AG04449 (cell line): ENCODE measurements at regions not wholly inside any gene's neighbourhood (a gene's known extent, or its start where the extent isn't known, plus 50 kb on each side); places are given as distances from the start of the nearest gene placed in this dataset.
A peak's percentile ranks its signal among the peaks of the same experiment; 100 is the strongest.

Experiments
- CTCF ChIA-PET: fragments of 350-600 bp; formaldehyde crosslinking; extraction: SDS; loops from one replicate; lab custom pipeline; 2021; ENCODE audit warnings: antibody characterized with exemption; lab: Yijun Ruan, JAX
- POLR2A ChIA-PET: fragments of 400-600, 350-600 bp; formaldehyde crosslinking; extraction: SDS; loops from one replicate; lab custom pipeline; 2020; ENCODE audit warnings: antibody characterized with exemption, inconsistent platforms; lab: Yijun Ruan, JAX
- DNase-seq: peaks from one replicate; pipeline ENCODE4 v3.0.0-alpha.2; 2010; ENCODE audit warnings: low read depth, low spot score
- H3K4me3 ChIP-seq: 2 replicates; pipeline ENCODE4 v1.5.1; 2011; ENCODE audit warnings: low read depth, mild to moderate bottlenecking, control low read depth, low read length
- CTCF ChIP-seq: IDR thresholded peaks from one replicate; pipeline ENCODE4 v1.5.1; 2011; ENCODE audit warnings: mild to moderate bottlenecking, moderate library complexity, low read length, control low read depth, inconsistent platforms; ENCODE audit not compliant: insufficient read depth; ENCODE audit errors: missing control alignments

- POLR2A ChIA-PET, result interaction anchor here (0.6 kb wide), 1 partner anchor 12 kb away, joined by 3 read pairs; no protein-coding TSS in a partner anchor
- H3K4me3 ChIP-seq, result no peak overlapping the region
- TF ChIP-seq CTCF, result no peak
- CTCF ChIA-PET, result no interaction called here
- no peak for DNase-seq
These were observed 185.2 kb upstream of the APCDD1 start for GRCh38 chr18:10269261-10269660.

- no peak overlapping the region for H3K4me3 ChIP-seq
- POLR2A ChIA-PET, result no interaction called here
- no peak for TF ChIP-seq CTCF
- CTCF ChIA-PET, result no interaction called here
- no peak for DNase-seq
These were observed 184.3 kb upstream of the APCDD1 start for GRCh38 chr18:10270151-10270571.

- ChIA-PET POLR2A (no interaction called here), CTCF (no interaction called here)
- DNase-seq, result no peak
- no peak overlapping the region for H3K4me3 ChIP-seq
- TF ChIP-seq CTCF, result no peak
These were observed 183.0 kb upstream of the APCDD1 start for GRCh38 chr18:10271481-10271880.

GRCh38 chr18:10274301-10274700, 180.1 kb upstream of the APCDD1 start:
- CTCF ChIA-PET, result interaction anchor here (1.3 kb wide), 1 partner anchor 245 kb away, joined by 5 read pairs; no protein-coding TSS in a partner anchor
- peak; percentile 28 for DNase-seq
- TF ChIP-seq CTCF, result no peak
- H3K4me3 ChIP-seq, result no peak overlapping the region
- POLR2A ChIA-PET, result no interaction called here

- TF ChIP-seq CTCF, result no peak
- ChIA-PET POLR2A (no interaction called here), CTCF (no interaction called here)
- no peak for DNase-seq
- no peak overlapping the region for H3K4me3 ChIP-seq
These were observed 178.9 kb upstream of the APCDD1 start for GRCh38 chr18:10275486-10275885.

- no peak for DNase-seq
- TF ChIP-seq CTCF, result no peak
- ChIA-PET POLR2A (no interaction called here), CTCF (no interaction called here)
- no peak overlapping the region for H3K4me3 ChIP-seq
These were observed 176.2 kb upstream of the APCDD1 start for GRCh38 chr18:10278265-10278664.
